ENCODE measurements at regions not wholly inside any gene's neighbourhood (a gene's known extent, or its start where the extent isn't known, plus 50 kb on each side); places are given as distances from the start of the nearest gene placed in this dataset.

GRCh38 chr4:24666316-24666715 is 82.0 kb upstream of the DHX15 start:
- no peak overlapping the region for H3K4me2 ChIP-seq
- H3K36me3 ChIP-seq = no peaks in the 10 kb centered on the region
- no peaks in the 10 kb centered on the region for H3K9me3 ChIP-seq
- no peak for TF ChIP-seq Cebpa-rat (IDR thresholded peaks at IDR 0.05)
- no peak overlapping the region for H3K9ac ChIP-seq
- no peak overlapping the region for H3K4me3 ChIP-seq
- no peaks in the 10 kb centered on the region for H3K27me3 ChIP-seq
- no peaks in the 10 kb centered on the region for H4K20me1 ChIP-seq
- no peak overlapping the region for H3K27ac ChIP-seq
- H3K4me1 ChIP-seq = peaks cover 6% of the 10 kb centered on the region

- H4K20me1 ChIP-seq = no peaks in the 10 kb centered on the region
- no peaks in the 10 kb centered on the region for H3K36me3 ChIP-seq
- no peak overlapping the region for H3K4me3 ChIP-seq
- no peaks in the 10 kb centered on the region for H3K9me3 ChIP-seq
- H3K9ac ChIP-seq = no peak overlapping the region
- peaks cover 6% of the 10 kb centered on the region for H3K4me1 ChIP-seq
- no peak overlapping the region for H3K4me2 ChIP-seq
- H3K27me3 ChIP-seq = no peaks in the 10 kb centered on the region
- no peak overlapping the region for H3K27ac ChIP-seq
- no peak for TF ChIP-seq Cebpa-rat (IDR thresholded peaks at IDR 0.05)
Measured at GRCh38 chr4:24666816-24667477, 82.6 kb upstream of the DHX15 start.

- no peak overlapping the region for H3K9ac ChIP-seq
Measured at GRCh38 chr4:24668956-24669355, 84.6 kb upstream of the DHX15 start.

GRCh38 chr4:24669751-24670150 is 85.4 kb upstream of the DHX15 start:
- H3K9ac ChIP-seq = no peak overlapping the region
- no peak for TF ChIP-seq Cebpa-rat (IDR thresholded peaks at IDR 0.05)

More at GRCh38 chr4:24668956-24669355, 84.6 kb upstream of the DHX15 start:
- no peak overlapping the region for H3K4me2 ChIP-seq
- H3K9me3 ChIP-seq = no peaks in the 10 kb centered on the region
- no peaks in the 10 kb centered on the region for H3K4me1 ChIP-seq
- no peaks in the 10 kb centered on the region for H4K20me1 ChIP-seq
- H3K27ac ChIP-seq = no peak overlapping the region
- no peaks in the 10 kb centered on the region for H3K27me3 ChIP-seq
- H3K4me3 ChIP-seq = no peak overlapping the region
- no peak for TF ChIP-seq Cebpa-rat (IDR thresholded peaks at IDR 0.05)
- no peaks in the 10 kb centered on the region for H3K36me3 ChIP-seq

GRCh38 chr4:24671849-24672248 is 87.5 kb upstream of the DHX15 start:
- H3K9me3 ChIP-seq = peaks cover 10% of the 10 kb centered on the region
- H3K27me3 ChIP-seq = no peaks in the 10 kb centered on the region
- no peak for TF ChIP-seq Cebpa-rat (IDR thresholded peaks at IDR 0.05)
- no peak overlapping the region for H3K4me2 ChIP-seq
- H3K4me1 ChIP-seq = no peaks in the 10 kb centered on the region
- H4K20me1 ChIP-seq = no peaks in the 10 kb centered on the region
- H3K9ac ChIP-seq = no peak overlapping the region
- H3K4me3 ChIP-seq = no peak overlapping the region
- no peaks in the 10 kb centered on the region for H3K36me3 ChIP-seq
- no peak overlapping the region for H3K27ac ChIP-seq

More at GRCh38 chr4:24669751-24670150, 85.4 kb upstream of the DHX15 start:
- Histone ChIP-seq H3K36me3 (no peaks in the 10 kb centered on the region), H3K9me3 (no peaks in the 10 kb centered on the region), H3K4me1 (no peaks in the 10 kb centered on the region), H3K27ac (no peak overlapping the region), H3K4me2 (no peak overlapping the region), H3K27me3 (no peaks in the 10 kb centered on the region), H3K4me3 (no peak overlapping the region), H4K20me1 (no peaks in the 10 kb centered on the region)

GRCh38 chr4:24672880-24673279 is 88.5 kb upstream of the DHX15 start:
- no peak overlapping the region for H3K27ac ChIP-seq
- H3K36me3 ChIP-seq = no peaks in the 10 kb centered on the region
- no peak overlapping the region for H3K4me2 ChIP-seq
- no peak overlapping the region for H3K4me3 ChIP-seq
- no peak overlapping the region for H3K9ac ChIP-seq
- H3K4me1 ChIP-seq = no peaks in the 10 kb centered on the region
- H3K9me3 ChIP-seq = peaks cover 10% of the 10 kb centered on the region
- H3K27me3 ChIP-seq = no peaks in the 10 kb centered on the region
- H4K20me1 ChIP-seq = no peaks in the 10 kb centered on the region
- TF ChIP-seq Cebpa-rat (IDR thresholded peaks at IDR 0.05) = no peak

- Histone ChIP-seq H3K27me3 (no peaks in the 10 kb centered on the region), H3K9me3 (peaks cover 10% of the 10 kb centered on the region), H3K36me3 (no peaks in the 10 kb centered on the region), H3K4me1 (no peaks in the 10 kb centered on the region), H3K27ac (no peak overlapping the region), H3K9ac (no peak overlapping the region), H3K4me2 (no peak overlapping the region), H4K20me1 (no peaks in the 10 kb centered on the region), H3K4me3 (no peak overlapping the region)
- TF ChIP-seq Cebpa-rat (IDR thresholded peaks at IDR 0.05) = no peak
Measured at GRCh38 chr4:24674279-24674678, 89.9 kb upstream of the DHX15 start.

- Histone ChIP-seq H4K20me1 (no peaks in the 10 kb centered on the region), H3K9me3 (peaks cover 10% of the 10 kb centered on the region), H3K27ac (no peak overlapping the region), H3K27me3 (no peaks in the 10 kb centered on the region), H3K9ac (no peak overlapping the region), H3K4me1 (no peaks in the 10 kb centered on the region), H3K4me3 (no peak overlapping the region), H3K4me2 (no peak overlapping the region), H3K36me3 (no peaks in the 10 kb centered on the region)
- TF ChIP-seq Cebpa-rat (IDR thresholded peaks at IDR 0.05) = no peak
Measured at GRCh38 chr4:24675721-24676389, 91.5 kb upstream of the DHX15 start.

- no peak for TF ChIP-seq Cebpa-rat (IDR thresholded peaks at IDR 0.05)
- H3K27me3 ChIP-seq = no peaks in the 10 kb centered on the region
- H3K4me1 ChIP-seq = no peaks in the 10 kb centered on the region
- peaks cover 10% of the 10 kb centered on the region for H3K9me3 ChIP-seq
- no peak overlapping the region for H3K9ac ChIP-seq
- no peak overlapping the region for H3K27ac ChIP-seq
- H3K4me2 ChIP-seq = no peak overlapping the region
- no peaks in the 10 kb centered on the region for H4K20me1 ChIP-seq
- H3K4me3 ChIP-seq = no peak overlapping the region
- H3K36me3 ChIP-seq = no peaks in the 10 kb centered on the region
Measured at GRCh38 chr4:24677909-24678308, 93.6 kb upstream of the DHX15 start.

GRCh38 chr4:24680746-24681448 is 96.5 kb upstream of the DHX15 start:
- no peaks in the 10 kb centered on the region for H3K27me3 ChIP-seq
- no peaks in the 10 kb centered on the region for H4K20me1 ChIP-seq
- H3K4me1 ChIP-seq = no peaks in the 10 kb centered on the region
- no peak for TF ChIP-seq Cebpa-rat (IDR thresholded peaks at IDR 0.05)
- H3K4me3 ChIP-seq = no peak overlapping the region
- no peaks in the 10 kb centered on the region for H3K36me3 ChIP-seq
- peaks cover 5% of the 10 kb centered on the region for H3K9me3 ChIP-seq
- no peak overlapping the region for H3K27ac ChIP-seq
- no peak overlapping the region for H3K4me2 ChIP-seq
- no peak overlapping the region for H3K9ac ChIP-seq

All from BLaER1 (cell line).